Liver (tissue), 3 donors: ENCODE measurements at regions not wholly inside any gene's neighbourhood (a gene's known extent, or its start where the extent isn't known, plus 50 kb on each side); places are given as distances from the start of the nearest gene placed in this dataset.

ENCODE experiments used
- JUND ChIP-seq, 2 donors: IDR thresholded peaks; 2 replicates each; pipeline ENCODE4 v1.6.1; 2016; ENCODE audit warnings: antibody characterized with exemption in 2 of 2
- TAF1 ChIP-seq: conservative IDR thresholded peaks from 2 replicates; pipeline ENCODE4 v1.6.1; 2016; ENCODE audit warnings: antibody characterized with exemption, mild to moderate bottlenecking
- TF ChIP-seq, protein P1 (sequence below): IDR thresholded peaks from 2 replicates; pipeline ENCODE4 v1.6.1; 2016; ENCODE audit warnings: antibody characterized with exemption, mild to moderate bottlenecking
- TF ChIP-seq, protein P2 (sequence below): IDR thresholded peaks from 2 replicates; pipeline ENCODE4 v1.6.1; 2016; ENCODE audit warnings: antibody characterized with exemption
- TF ChIP-seq, protein P3 (sequence below): fragments of 150-350 bp; IDR thresholded peaks from 2 replicates; pipeline ENCODE4 v1.5.1; 2017; ENCODE audit warnings: improper control_type of control experiment, low read depth, low read length; ENCODE audit not compliant: missing input control
- TF ChIP-seq, protein P4 (sequence below): IDR thresholded peaks from 2 replicates; pipeline ENCODE4 v1.6.1; 2016; ENCODE audit warnings: antibody characterized with exemption
- donor health status: healthy.
- donor health status: healthy.

DNA sequence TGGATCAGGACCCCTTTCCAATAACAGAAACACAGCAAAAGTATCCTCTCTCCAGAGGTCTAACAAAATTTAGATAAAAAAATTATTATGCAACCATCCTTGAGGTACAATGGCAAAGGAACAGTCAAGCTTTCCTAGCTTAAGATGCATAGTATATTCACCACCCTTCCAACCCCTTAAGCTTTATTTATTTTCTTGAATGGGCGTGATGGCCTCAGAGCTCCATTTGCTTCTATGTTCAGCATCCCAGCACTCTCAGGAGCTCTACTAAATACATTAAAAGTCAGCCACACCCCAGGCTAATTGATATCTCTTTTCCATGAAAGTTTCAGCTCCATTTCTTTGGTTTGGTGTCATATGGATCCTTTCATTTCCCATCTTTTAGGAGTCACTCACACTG is 1335.2 kb upstream of the ZEB2 start:
- TF ChIP-seq, protein P1, sequence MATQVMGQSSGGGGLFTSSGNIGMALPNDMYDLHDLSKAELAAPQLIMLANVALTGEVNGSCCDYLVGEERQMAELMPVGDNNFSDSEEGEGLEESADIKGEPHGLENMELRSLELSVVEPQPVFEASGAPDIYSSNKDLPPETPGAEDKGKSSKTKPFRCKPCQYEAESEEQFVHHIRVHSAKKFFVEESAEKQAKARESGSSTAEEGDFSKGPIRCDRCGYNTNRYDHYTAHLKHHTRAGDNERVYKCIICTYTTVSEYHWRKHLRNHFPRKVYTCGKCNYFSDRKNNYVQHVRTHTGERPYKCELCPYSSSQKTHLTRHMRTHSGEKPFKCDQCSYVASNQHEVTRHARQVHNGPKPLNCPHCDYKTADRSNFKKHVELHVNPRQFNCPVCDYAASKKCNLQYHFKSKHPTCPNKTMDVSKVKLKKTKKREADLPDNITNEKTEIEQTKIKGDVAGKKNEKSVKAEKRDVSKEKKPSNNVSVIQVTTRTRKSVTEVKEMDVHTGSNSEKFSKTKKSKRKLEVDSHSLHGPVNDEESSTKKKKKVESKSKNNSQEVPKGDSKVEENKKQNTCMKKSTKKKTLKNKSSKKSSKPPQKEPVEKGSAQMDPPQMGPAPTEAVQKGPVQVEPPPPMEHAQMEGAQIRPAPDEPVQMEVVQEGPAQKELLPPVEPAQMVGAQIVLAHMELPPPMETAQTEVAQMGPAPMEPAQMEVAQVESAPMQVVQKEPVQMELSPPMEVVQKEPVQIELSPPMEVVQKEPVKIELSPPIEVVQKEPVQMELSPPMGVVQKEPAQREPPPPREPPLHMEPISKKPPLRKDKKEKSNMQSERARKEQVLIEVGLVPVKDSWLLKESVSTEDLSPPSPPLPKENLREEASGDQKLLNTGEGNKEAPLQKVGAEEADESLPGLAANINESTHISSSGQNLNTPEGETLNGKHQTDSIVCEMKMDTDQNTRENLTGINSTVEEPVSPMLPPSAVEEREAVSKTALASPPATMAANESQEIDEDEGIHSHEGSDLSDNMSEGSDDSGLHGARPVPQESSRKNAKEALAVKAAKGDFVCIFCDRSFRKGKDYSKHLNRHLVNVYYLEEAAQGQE: no peak
- TF ChIP-seq, protein P2, sequence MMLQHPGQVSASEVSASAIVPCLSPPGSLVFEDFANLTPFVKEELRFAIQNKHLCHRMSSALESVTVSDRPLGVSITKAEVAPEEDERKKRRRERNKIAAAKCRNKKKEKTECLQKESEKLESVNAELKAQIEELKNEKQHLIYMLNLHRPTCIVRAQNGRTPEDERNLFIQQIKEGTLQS: no peak
- TF ChIP-seq, protein P3, sequence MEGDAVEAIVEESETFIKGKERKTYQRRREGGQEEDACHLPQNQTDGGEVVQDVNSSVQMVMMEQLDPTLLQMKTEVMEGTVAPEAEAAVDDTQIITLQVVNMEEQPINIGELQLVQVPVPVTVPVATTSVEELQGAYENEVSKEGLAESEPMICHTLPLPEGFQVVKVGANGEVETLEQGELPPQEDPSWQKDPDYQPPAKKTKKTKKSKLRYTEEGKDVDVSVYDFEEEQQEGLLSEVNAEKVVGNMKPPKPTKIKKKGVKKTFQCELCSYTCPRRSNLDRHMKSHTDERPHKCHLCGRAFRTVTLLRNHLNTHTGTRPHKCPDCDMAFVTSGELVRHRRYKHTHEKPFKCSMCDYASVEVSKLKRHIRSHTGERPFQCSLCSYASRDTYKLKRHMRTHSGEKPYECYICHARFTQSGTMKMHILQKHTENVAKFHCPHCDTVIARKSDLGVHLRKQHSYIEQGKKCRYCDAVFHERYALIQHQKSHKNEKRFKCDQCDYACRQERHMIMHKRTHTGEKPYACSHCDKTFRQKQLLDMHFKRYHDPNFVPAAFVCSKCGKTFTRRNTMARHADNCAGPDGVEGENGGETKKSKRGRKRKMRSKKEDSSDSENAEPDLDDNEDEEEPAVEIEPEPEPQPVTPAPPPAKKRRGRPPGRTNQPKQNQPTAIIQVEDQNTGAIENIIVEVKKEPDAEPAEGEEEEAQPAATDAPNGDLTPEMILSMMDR: no peak
- TF ChIP-seq, protein P4, sequence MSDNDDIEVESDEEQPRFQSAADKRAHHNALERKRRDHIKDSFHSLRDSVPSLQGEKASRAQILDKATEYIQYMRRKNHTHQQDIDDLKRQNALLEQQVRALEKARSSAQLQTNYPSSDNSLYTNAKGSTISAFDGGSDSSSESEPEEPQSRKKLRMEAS: no peak
- no peak for TF ChIP-seq TAF1
- no peak for TF ChIP-seq JUND (IDR thresholded peaks at IDR 0.05)
